PC-9 (cell line): ENCODE measurements at regions not wholly inside any gene's neighbourhood (a gene's known extent, or its start where the extent isn't known, plus 50 kb on each side); places are given as distances from the start of the nearest gene placed in this dataset.
"Not testable (repeated sequence)": the region's sequence is repeated elsewhere in the genome, so short reads cannot be mapped to it uniquely, and the experiment has no call there.

Experiments used
- BruUV-seq: library from RNA; stranded (reverse); fragments of 400-500 nt; replicated peaks from 2 replicates; lab custom pipeline; 2021; lab: Mats Ljungman, UMichigan
- CTCF ChIA-PET: fragments of 300-600 bp; sonication (Branson Sonifier 250); formaldehyde crosslinking; loops from one replicate; lab custom pipeline; 2022; ENCODE audit warnings: antibody characterized with exemption; lab: Charles Lee
- POLR2A ChIA-PET: fragments of 300-600 bp; sonication (Branson Sonifier 250); formaldehyde crosslinking; loops from one replicate; lab custom pipeline; 2022; ENCODE audit warnings: antibody characterized with exemption; ENCODE audit not compliant: unreplicated experiment; lab: Charles Lee
- DNase-seq, 2 experiments: peaks; one replicate each; pipeline versions ENCODE4 v3.0.0 to v3.0.0-alpha.2; 2015 to 2022; ENCODE audit warnings: mixed read lengths in 1 of 2
- H2AFZ ChIP-seq: fragments of 200-600 bp; sonication (generic); 2 replicates; pipeline ENCODE4 v1.8.1; 2017; ENCODE audit warnings: antibody characterized with exemption
- H3F3A ChIP-seq: fragments of 200-600 bp; sonication (generic); 2 replicates; pipeline ENCODE4 v1.8.1; 2017; ENCODE audit warnings: antibody characterized with exemption, mild to moderate bottlenecking, low read depth; ENCODE audit not compliant: insufficient read depth
- H3K27ac ChIP-seq: fragments of 200-600 bp; sonication (generic); 2 replicates; pipeline ENCODE4 v1.6.1; 2016; ENCODE audit warnings: mixed run types
- H3K27me3 ChIP-seq: fragments of 200-600 bp; sonication (generic); 2 replicates; pipeline ENCODE4 v1.6.1; 2016; ENCODE audit warnings: low read depth, mixed run types; ENCODE audit not compliant: insufficient read depth
- H3K36me3 ChIP-seq: fragments of 200-600 bp; sonication (generic); 2 replicates; pipeline ENCODE4 v1.6.1; 2016; ENCODE audit warnings: low read depth, mixed run types
- H3K4me1 ChIP-seq: fragments of 200-600 bp; sonication (generic); replicated peaks from 2 replicates; pipeline ENCODE4 v1.6.1; 2016; ENCODE audit warnings: mixed run types; ENCODE audit not compliant: insufficient read depth
- H3K4me2 ChIP-seq: fragments of 200-600 bp; sonication (generic); 2 replicates; pipeline ENCODE4 v1.6.1; 2017; ENCODE audit warnings: mixed run types
- H3K4me3 ChIP-seq: fragments of 200-600 bp; sonication (generic); 2 replicates; pipeline ENCODE4 v1.6.1; 2016; ENCODE audit warnings: mixed run types
- H3K79me2 ChIP-seq: fragments of 200-600 bp; sonication (generic); 2 replicates; pipeline ENCODE4 v1.6.1; 2017; ENCODE audit warnings: low read depth, mixed run types
- H3K9me2 ChIP-seq: fragments of 200-600 bp; sonication (generic); 2 replicates; pipeline ENCODE4 v1.8.1; 2017; ENCODE audit warnings: mild to moderate bottlenecking; ENCODE audit not compliant: insufficient read depth
- H3K9me3 ChIP-seq: fragments of 200-600 bp; sonication (generic); 2 replicates; pipeline ENCODE4 v1.8.1; 2016; ENCODE audit warnings: low read depth; ENCODE audit not compliant: insufficient read depth
- H4K20me1 ChIP-seq: fragments of 200-600 bp; sonication (generic); 2 replicates; pipeline ENCODE4 v1.8.1; 2017; ENCODE audit not compliant: insufficient read depth
- CTCF ChIP-seq: fragments of 200-600 bp; sonication (generic); conservative IDR thresholded peaks from 2 replicates; pipeline ENCODE4 v1.6.1; 2017; ENCODE audit warnings: mixed run types, antibody characterized with exemption, mild to moderate bottlenecking, moderate library complexity
- EZH2 ChIP-seq: fragments of 200-600 bp; sonication (generic); IDR thresholded peaks from 2 replicates; pipeline ENCODE4 v1.8.0; 2017; ENCODE audit warnings: antibody characterized with exemption, low read depth
- intact Hi-C: fragments of 100-400 bp; cut with micrococcal nuclease; formaldehyde crosslinking; loops from one replicate; pipeline ENCODE4 v1.10.0; 2022; ENCODE audit not compliant: unreplicated experiment

GRCh38 chr21:14013056-14013603 is 197.6 kb downstream of the LIPI start:
- H3K4me3 ChIP-seq: no peak overlapping the region
- ChIA-PET POLR2A (no interaction called here), CTCF (no interaction called here)
- BruUV-seq: no TSS peak
- intact Hi-C loops: no loop called here
- H3K79me2 ChIP-seq: no peaks in the 10 kb centered on the region
- H3K27ac ChIP-seq: no peak overlapping the region
- DNase-seq: no peak
- no peak overlapping the region for H3K4me2 ChIP-seq
- no peaks in the 10 kb centered on the region for H3K9me3 ChIP-seq
- no peaks in the 10 kb centered on the region for H3K9me2 ChIP-seq
- H2AFZ ChIP-seq: no peak overlapping the region
- no peaks in the 10 kb centered on the region for H3K27me3 ChIP-seq
- TF ChIP-seq CTCF (no peak), EZH2 (no peak)
- H3K36me3 ChIP-seq: no peaks in the 10 kb centered on the region
- no peaks in the 10 kb centered on the region for H3K4me1 ChIP-seq
- no peaks in the 10 kb centered on the region for H3F3A ChIP-seq
- no peaks in the 10 kb centered on the region for H4K20me1 ChIP-seq

- no peak for DNase-seq
- Histone ChIP-seq H2AFZ (no peak overlapping the region), H3K4me3 (no peak overlapping the region), H3K4me1 (no peaks in the 10 kb centered on the region), H3K4me2 (no peak overlapping the region), H3K27ac (no peak overlapping the region), H3K36me3 (no peaks in the 10 kb centered on the region), H3F3A (no peaks in the 10 kb centered on the region), H3K27me3 (no peaks in the 10 kb centered on the region), H3K79me2 (no peaks in the 10 kb centered on the region), H3K9me3 (no peaks in the 10 kb centered on the region), H3K9me2 (no peaks in the 10 kb centered on the region), H4K20me1 (no peaks in the 10 kb centered on the region)
- TF ChIP-seq CTCF (no peak), EZH2 (no peak)
- intact Hi-C loops: no loop called here
- ChIA-PET CTCF (no interaction called here), POLR2A (no interaction called here)
- BruUV-seq: no TSS peak
These were observed 198.3 kb downstream of the LIPI start for GRCh38 chr21:14012409-14012808.

GRCh38 chr21:14011751-14012150 is 199.0 kb downstream of the LIPI start:
- H3K4me1 ChIP-seq, H3K27ac ChIP-seq, H2AFZ ChIP-seq, H3K9me3 ChIP-seq, H3K36me3 ChIP-seq, H3K4me3 ChIP-seq, DNase-seq, POLR2A ChIA-PET, BruUV-seq, H3F3A ChIP-seq, CTCF ChIA-PET, H3K79me2 ChIP-seq, H3K27me3 ChIP-seq, H3K9me2 ChIP-seq, intact Hi-C loops, H3K4me2 ChIP-seq, H4K20me1 ChIP-seq: not testable (repeated sequence)

- POLR2A ChIA-PET, H3K4me3 ChIP-seq, H3K27me3 ChIP-seq, H3F3A ChIP-seq, H3K4me2 ChIP-seq, H3K27ac ChIP-seq, intact Hi-C loops, H3K9me2 ChIP-seq, H3K9me3 ChIP-seq, H4K20me1 ChIP-seq, CTCF ChIA-PET, H3K36me3 ChIP-seq, DNase-seq, H2AFZ ChIP-seq, BruUV-seq, H3K79me2 ChIP-seq, H3K4me1 ChIP-seq: not testable (repeated sequence)
These were observed 199.6 kb downstream of the LIPI start for GRCh38 chr21:14011149-14011548.
